ENCODE measurements at regions not wholly inside any gene's neighbourhood (a gene's known extent, or its start where the extent isn't known, plus 50 kb on each side); places are given as distances from the start of the nearest gene placed in this dataset.

DNA sequence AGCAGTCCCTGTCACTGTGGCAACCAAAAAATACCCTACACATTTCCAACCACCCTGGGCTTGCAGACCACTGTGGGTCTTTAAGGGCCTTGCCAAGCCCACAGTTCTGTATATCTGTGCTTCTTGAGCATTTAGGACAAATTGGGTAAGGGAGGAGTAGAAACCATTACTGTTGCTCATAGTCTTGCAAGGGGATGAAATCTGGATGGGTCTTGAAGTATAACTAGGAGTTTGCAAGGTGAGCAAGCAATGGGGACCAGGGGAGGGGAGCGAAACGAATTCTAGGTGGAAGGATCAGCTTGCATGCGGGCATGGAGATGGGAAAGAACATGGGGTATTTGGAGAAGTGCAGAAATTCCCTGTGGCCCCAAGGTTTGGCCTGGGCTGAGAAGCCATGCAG lies 202.9 kb downstream of the RAB11FIP4 start:
- H3K4me3 ChIP-seq (ENCODE audit: low read length), result no peak overlapping the region
- no peaks in the 10 kb centered on the region for H3K36me3 ChIP-seq (ENCODE audit: control insufficient read depth, insufficient read depth, low read length)
- DNase-seq, result no peak
- H3K27ac ChIP-seq (ENCODE audit: low read length), result no peak overlapping the region
- H3K4me1 ChIP-seq (ENCODE audit: control insufficient read depth, insufficient read depth, low read length), result peaks cover 36% of the 10 kb centered on the region
- no peaks in the 10 kb centered on the region for H3K27me3 ChIP-seq (ENCODE audit: control insufficient read depth, insufficient read depth, low read length)
- H3K9me3 ChIP-seq (replicated peaks; ENCODE audit: control insufficient read depth, low read depth, low read length), result no peaks in the 10 kb centered on the region
- 86% methylated on average over 3 of the region's 3 CpGs for WGBS (ENCODE audit: insufficient coverage)

DNA sequence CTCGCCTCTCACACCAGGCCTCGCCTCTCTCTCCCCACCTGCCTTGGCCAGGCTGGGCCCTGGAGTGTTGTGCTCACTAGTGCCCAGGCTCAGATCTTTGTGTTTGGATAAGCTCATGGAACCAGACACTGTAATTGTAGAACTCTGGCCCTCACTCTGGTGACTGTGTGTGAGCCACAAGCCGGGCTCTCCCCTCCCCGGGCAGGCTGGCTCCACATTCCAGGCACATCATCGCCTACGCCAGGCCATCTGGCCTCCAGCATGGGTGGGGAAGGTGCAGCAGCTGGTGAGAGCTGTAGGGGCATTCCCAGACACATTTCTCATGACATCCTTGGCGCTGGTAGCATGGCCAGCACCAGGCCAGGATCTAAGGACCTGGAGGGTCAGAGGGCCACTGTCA lies 202.3 kb downstream of the RAB11FIP4 start:
- Histone ChIP-seq H3K9me3 (replicated peaks; ENCODE audit: control insufficient read depth, low read depth, low read length) (no peaks in the 10 kb centered on the region), H3K36me3 (ENCODE audit: control insufficient read depth, insufficient read depth, low read length) (no peaks in the 10 kb centered on the region), H3K27me3 (ENCODE audit: control insufficient read depth, insufficient read depth, low read length) (no peaks in the 10 kb centered on the region), H3K4me3 (ENCODE audit: low read length) (no peak overlapping the region), H3K27ac (ENCODE audit: low read length) (peak overlapping the region; percentile 81), H3K4me1 (ENCODE audit: control insufficient read depth, insufficient read depth, low read length) (peaks cover 36% of the 10 kb centered on the region)
- DNase-seq, result peak; percentile 86
- 72% methylated on average over 5 of the region's 7 CpGs for WGBS (ENCODE audit: insufficient coverage)

DNA sequence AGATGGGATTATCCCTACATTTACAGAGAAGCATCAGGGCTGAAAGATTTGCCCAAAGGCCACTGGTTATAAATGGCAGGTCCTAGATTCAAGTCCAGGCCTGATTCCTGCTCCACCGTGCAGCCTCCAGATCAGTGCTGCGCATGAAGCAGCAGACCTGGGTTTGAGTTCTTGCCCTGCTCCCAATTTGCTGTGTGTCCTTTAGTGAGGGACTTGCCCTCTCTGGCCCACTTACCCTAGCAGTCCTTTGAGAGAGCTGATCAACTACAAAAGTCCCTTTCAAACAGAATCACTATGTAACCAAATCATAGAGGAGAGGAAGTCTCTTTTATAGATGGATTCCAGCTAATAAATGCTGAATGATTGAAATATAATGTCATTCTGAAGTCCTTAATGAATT lies 200.4 kb downstream of the RAB11FIP4 start:
- H3K36me3 ChIP-seq (ENCODE audit: control insufficient read depth, insufficient read depth, low read length), result no peaks in the 10 kb centered on the region
- WGBS (ENCODE audit: insufficient coverage), result 100% methylated on average over 2 of the region's 2 CpGs

DNA sequence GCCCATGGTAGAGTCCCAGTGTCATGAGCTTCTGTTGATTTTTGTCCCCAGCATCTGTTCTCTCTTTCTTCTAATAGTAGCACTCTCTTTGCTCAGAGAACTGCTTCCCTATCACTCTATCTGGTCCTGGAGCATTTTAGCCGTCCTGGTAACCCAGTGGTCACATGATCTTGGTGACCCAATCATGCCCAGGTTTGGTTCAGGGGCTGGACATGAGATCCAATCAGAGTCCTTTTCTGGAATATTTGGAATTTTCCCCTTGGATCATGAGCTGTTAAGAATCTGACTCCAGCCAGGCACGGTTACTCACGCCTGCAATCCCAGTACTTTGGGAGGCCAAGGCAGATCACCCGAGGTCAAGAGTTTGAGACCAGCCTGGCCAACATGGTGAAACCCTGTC lies 197.0 kb downstream of the RAB11FIP4 start:
- H3K4me1 ChIP-seq (ENCODE audit: control insufficient read depth, insufficient read depth, low read length), result peaks cover 16% of the 10 kb centered on the region
- no peaks in the 10 kb centered on the region for H3K9me3 ChIP-seq (replicated peaks; ENCODE audit: control insufficient read depth, low read depth, low read length)
- no peak for DNase-seq
- H3K4me3 ChIP-seq (ENCODE audit: low read length), result no peak overlapping the region
- WGBS (ENCODE audit: insufficient coverage), result 71% methylated on average over 1 of the region's 4 CpGs
- H3K36me3 ChIP-seq (ENCODE audit: control insufficient read depth, insufficient read depth, low read length), result peaks cover 3% of the 10 kb centered on the region
- H3K27ac ChIP-seq (ENCODE audit: low read length), result no peak overlapping the region
- no peaks in the 10 kb centered on the region for H3K27me3 ChIP-seq (ENCODE audit: control insufficient read depth, insufficient read depth, low read length)

More for the DNA sequence above, 200.4 kb downstream of the RAB11FIP4 start:
- Histone ChIP-seq H3K4me1 (ENCODE audit: control insufficient read depth, insufficient read depth, low read length) (peaks cover 37% of the 10 kb centered on the region), H3K9me3 (replicated peaks; ENCODE audit: control insufficient read depth, low read depth, low read length) (no peaks in the 10 kb centered on the region), H3K27ac (ENCODE audit: low read length) (no peak overlapping the region), H3K27me3 (ENCODE audit: control insufficient read depth, insufficient read depth, low read length) (no peaks in the 10 kb centered on the region), H3K4me3 (ENCODE audit: low read length) (no peak overlapping the region)
- DNase-seq, result no peak

DNA sequence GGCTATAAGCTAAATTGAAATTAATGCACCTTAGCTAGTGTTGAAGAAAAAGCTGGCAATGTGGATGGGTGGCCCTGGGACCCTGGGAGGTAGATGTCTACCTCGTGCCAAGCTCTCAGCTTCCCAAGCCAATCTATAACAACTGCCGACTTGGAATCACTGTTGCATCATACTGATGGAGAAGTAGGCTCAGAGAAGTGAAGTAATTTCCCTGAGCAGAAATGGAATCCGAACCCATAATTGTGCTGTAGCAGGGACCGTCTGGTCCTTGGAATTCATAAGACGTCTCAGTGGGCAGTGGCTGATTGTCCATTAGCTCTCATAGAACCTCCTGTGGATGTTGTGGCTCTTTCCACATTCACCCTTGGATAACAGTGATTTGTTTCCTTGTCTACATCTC lies 196.6 kb downstream of the RAB11FIP4 start:
- no peaks in the 10 kb centered on the region for H3K9me3 ChIP-seq (replicated peaks; ENCODE audit: control insufficient read depth, low read depth, low read length)

More for the DNA sequence above, 196.6 kb downstream of the RAB11FIP4 start:
- H3K4me3 ChIP-seq (ENCODE audit: low read length), result no peak overlapping the region
- H3K36me3 ChIP-seq (ENCODE audit: control insufficient read depth, insufficient read depth, low read length), result peaks cover 3% of the 10 kb centered on the region
- no peaks in the 10 kb centered on the region for H3K27me3 ChIP-seq (ENCODE audit: control insufficient read depth, insufficient read depth, low read length)
- H3K4me1 ChIP-seq (ENCODE audit: control insufficient read depth, insufficient read depth, low read length), result peaks cover 11% of the 10 kb centered on the region
- no peak for DNase-seq
- H3K27ac ChIP-seq (ENCODE audit: low read length), result no peak overlapping the region
- WGBS (ENCODE audit: insufficient coverage), result 83% methylated on average over 1 of the region's 5 CpGs
